ENCODE measurements at regions not wholly inside any gene's neighbourhood (a gene's known extent, or its start where the extent isn't known, plus 50 kb on each side); places are given as distances from the start of the nearest gene placed in this dataset.

DNA sequence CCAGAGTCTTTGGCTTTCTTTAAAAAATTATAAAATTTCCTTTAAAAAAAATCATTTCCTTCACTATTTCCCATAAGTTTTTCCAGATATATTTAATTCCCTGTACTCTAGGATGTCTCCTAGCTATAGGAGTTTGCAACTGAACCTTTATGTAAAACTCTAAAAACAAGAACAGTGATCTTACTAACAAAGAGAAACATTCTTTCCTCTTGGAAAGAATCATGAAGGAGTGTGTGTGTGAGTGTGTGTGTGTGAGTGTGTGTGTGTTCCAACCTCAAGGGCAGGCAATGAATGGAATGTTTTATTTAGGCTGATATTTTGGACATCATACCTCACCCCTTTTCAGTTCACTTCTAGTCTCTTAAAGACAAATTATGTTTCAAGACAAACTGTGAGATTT is 309.2 kb downstream of the CEMIP2 start:
- Histone ChIP-seq H2AFZ (ENCODE audit: low read depth, low read length) (no peak overlapping the region), H3K4me3 (replicated peaks in 1 of 3; ENCODE audit: insufficient read depth in 1 of 3, low read depth in 1 of 3, low read length in 3 of 3) (no peak overlapping the region), H3K36me3 (ENCODE audit: control insufficient read depth in 2 of 2, extremely low read depth in 1 of 2, insufficient read depth in 2 of 2, low read length in 2 of 2) (no peaks in the 10 kb centered on the region), H3K9ac (replicated peaks; ENCODE audit: extremely low read depth, insufficient read depth, low read length) (no peak overlapping the region), H3K4me1 (ENCODE audit: control insufficient read depth, extremely low read depth, insufficient read depth, low read length) (no peaks in the 10 kb centered on the region), H3K4me2 (ENCODE audit: insufficient read depth, low read length) (no peak overlapping the region), H3K9me3 (replicated peaks; ENCODE audit: control insufficient read depth, insufficient read depth, low read length) (no peaks in the 10 kb centered on the region), H3K27ac (ENCODE audit: insufficient read depth, low read depth, low read length) (no peak overlapping the region), H4K20me1 (replicated peaks; ENCODE audit: control insufficient read depth, extremely low read depth, insufficient read depth, low read length) (peaks cover under 1% of the 10 kb centered on the region), H3K9me1 (replicated peaks; ENCODE audit: control insufficient read depth, extremely low read depth, insufficient read depth, low read length) (no peaks in the 10 kb centered on the region), H3K27me3 (ENCODE audit: control insufficient read depth in 2 of 2, insufficient read depth in 2 of 2, low read length in 2 of 2) (no peaks in the 10 kb centered on the region), H3K79me2 (ENCODE audit: control insufficient read depth, insufficient read depth, low read length) (no peaks in the 10 kb centered on the region)
- ChIA-PET CTCF (no interaction called here), POLR2A (no interaction called here)
- no TSS peak for BruUV-seq (replicated peaks)
- FAIRE-seq: no peak
- intact Hi-C loops (cut with micrococcal nuclease) (no loop called here), dilution Hi-C loops (cut with MboI; ENCODE audit: extremely low pct_ligation_motif_present, low sequenced_read_pairs) (no loop called here)
- TF ChIP-seq POLR2AphosphoS5 (IDR thresholded peaks at IDR 0.05; ENCODE audit: insufficient read depth, low read depth, low read length): no peak
- no peak for TF ChIP-seq MYC (IDR thresholded peaks at IDR 0.05; ENCODE audit: low read depth, low read length)
- no peak for TF ChIP-seq JUN (IDR thresholded peaks at IDR 0.05; ENCODE audit: borderline replicate concordance, insufficient read depth, insufficient read length, low read depth)
- TF ChIP-seq FOS (IDR thresholded peaks at IDR 0.05; ENCODE audit: borderline replicate concordance, insufficient read depth, low read length): no peak
- TF ChIP-seq POLR2A (IDR thresholded peaks at IDR 0.05; ENCODE audit: low read depth, low read length): no peak
- TF ChIP-seq GATA2 (IDR thresholded peaks at IDR 0.05; ENCODE audit: insufficient read depth, insufficient read length, low read depth, low read length): no peak
- TF ChIP-seq, protein P1, sequence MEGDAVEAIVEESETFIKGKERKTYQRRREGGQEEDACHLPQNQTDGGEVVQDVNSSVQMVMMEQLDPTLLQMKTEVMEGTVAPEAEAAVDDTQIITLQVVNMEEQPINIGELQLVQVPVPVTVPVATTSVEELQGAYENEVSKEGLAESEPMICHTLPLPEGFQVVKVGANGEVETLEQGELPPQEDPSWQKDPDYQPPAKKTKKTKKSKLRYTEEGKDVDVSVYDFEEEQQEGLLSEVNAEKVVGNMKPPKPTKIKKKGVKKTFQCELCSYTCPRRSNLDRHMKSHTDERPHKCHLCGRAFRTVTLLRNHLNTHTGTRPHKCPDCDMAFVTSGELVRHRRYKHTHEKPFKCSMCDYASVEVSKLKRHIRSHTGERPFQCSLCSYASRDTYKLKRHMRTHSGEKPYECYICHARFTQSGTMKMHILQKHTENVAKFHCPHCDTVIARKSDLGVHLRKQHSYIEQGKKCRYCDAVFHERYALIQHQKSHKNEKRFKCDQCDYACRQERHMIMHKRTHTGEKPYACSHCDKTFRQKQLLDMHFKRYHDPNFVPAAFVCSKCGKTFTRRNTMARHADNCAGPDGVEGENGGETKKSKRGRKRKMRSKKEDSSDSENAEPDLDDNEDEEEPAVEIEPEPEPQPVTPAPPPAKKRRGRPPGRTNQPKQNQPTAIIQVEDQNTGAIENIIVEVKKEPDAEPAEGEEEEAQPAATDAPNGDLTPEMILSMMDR (IDR thresholded peaks at IDR 0.05; ENCODE audit: extremely low read depth in 1 of 2, insufficient read depth in 1 of 2, low read depth in 1 of 2, low read length in 2 of 2): no peak
- no peak for DNase-seq (ENCODE audit: low read depth, low spot score)

Data from endothelial cell of umbilical vein (primary cell).